Endothelial cell of umbilical vein (primary cell): ENCODE measurements at regions not wholly inside any gene's neighbourhood (a gene's known extent, or its start where the extent isn't known, plus 50 kb on each side); places are given as distances from the start of the nearest gene placed in this dataset.

Experiments
- BruUV-seq: library from RNA; stranded (reverse); fragments of 400-500 nt; replicated peaks from 2 replicates; lab custom pipeline; 2021; lab: Mats Ljungman, UMichigan
- CTCF ChIA-PET: fragments of 300-600, 350-600 bp; sonication (Branson Sonifier 250); formaldehyde crosslinking; loops from one replicate; lab custom pipeline; 2021; ENCODE audit warnings: antibody characterized with exemption, inconsistent platforms; lab: Charles Lee
- POLR2A ChIA-PET: fragments of 300-600, 350-600 bp; sonication (Branson Sonifier 250); formaldehyde crosslinking; loops from one replicate; lab custom pipeline; 2021; ENCODE audit warnings: antibody characterized with exemption, inconsistent platforms; lab: Charles Lee
- DNase-seq: peaks from one replicate; pipeline ENCODE4 v3.0.0-alpha.2; 2011; ENCODE audit warnings: low read depth, low spot score
- FAIRE-seq: peaks from 2 replicates; lab custom pipeline; 2011; peaks lifted over from hg19 to GRCh38; lab: Jason Lieb, UNC
- H2AFZ ChIP-seq: 2 replicates; pipeline ENCODE4 v1.6.0; 2012; ENCODE audit warnings: low read depth, low read length, control low read depth, inconsistent platforms
- H3K27ac ChIP-seq: 2 replicates; pipeline ENCODE4 v1.5.1; 2011; ENCODE audit warnings: low read depth, mild to moderate bottlenecking, control low read depth, low read length, moderate library complexity; ENCODE audit not compliant: insufficient read depth
- H3K27me3 ChIP-seq, 2 experiments: 2 replicates each; pipeline versions ENCODE4 v1.6.0 to v1.6.1; 2011; ENCODE audit warnings: low read length in 2 of 2, mixed read lengths in 1 of 2; ENCODE audit not compliant: control insufficient read depth in 2 of 2, insufficient read depth in 2 of 2
- H3K36me3 ChIP-seq, 2 experiments: 2 replicates in 1 of 2; 3 replicates in 1 of 2; pipeline ENCODE4 v1.5.1; 2011; ENCODE audit warnings: low read length in 2 of 2, mild to moderate bottlenecking in 1 of 2, moderate library complexity in 1 of 2; ENCODE audit not compliant: control insufficient read depth in 2 of 2, insufficient read depth in 2 of 2; ENCODE audit errors: extremely low read depth in 1 of 2
- H3K4me1 ChIP-seq: 3 replicates; pipeline ENCODE4 v1.5.1; 2011; ENCODE audit warnings: mild to moderate bottlenecking, low read length; ENCODE audit not compliant: control insufficient read depth, insufficient read depth; ENCODE audit errors: extremely low read depth
- H3K4me2 ChIP-seq: 2 replicates; pipeline ENCODE4 v1.6.1; 2011; ENCODE audit warnings: low read length, control low read depth, mixed read lengths; ENCODE audit not compliant: insufficient read depth
- H3K4me3 ChIP-seq, 3 experiments: fragments of 200-600 bp in 1 of 3; sonication (generic), shearing (Covaris generic) in 1 of 3; replicated peaks in 1 of 3; 2 replicates each; pipeline ENCODE4 v1.5.1; 2011 to 2016; ENCODE audit warnings: control low read depth in 3 of 3, low read length in 3 of 3, mild to moderate bottlenecking in 2 of 3, inconsistent platforms in 1 of 3, low read depth in 1 of 3, moderate library complexity in 1 of 3; ENCODE audit not compliant: insufficient read depth in 1 of 3
- H3K79me2 ChIP-seq: 2 replicates; pipeline ENCODE4 v1.6.0; 2012; ENCODE audit warnings: low read length, inconsistent platforms; ENCODE audit not compliant: control insufficient read depth, insufficient read depth
- H3K9ac ChIP-seq: replicated peaks from 2 replicates; pipeline ENCODE3; 2011; ENCODE audit warnings: low read length, control low read depth; ENCODE audit not compliant: insufficient read depth; ENCODE audit errors: extremely low read depth
- H3K9me1 ChIP-seq: replicated peaks from 3 replicates; pipeline ENCODE4 v1.6.0; 2011; ENCODE audit warnings: mild to moderate bottlenecking, low read length; ENCODE audit not compliant: control insufficient read depth, insufficient read depth; ENCODE audit errors: extremely low read depth
- H3K9me3 ChIP-seq: replicated peaks from 2 replicates; pipeline ENCODE4 v1.5.1; 2012; ENCODE audit warnings: low read length, inconsistent platforms; ENCODE audit not compliant: control insufficient read depth, insufficient read depth
- H4K20me1 ChIP-seq: replicated peaks from 2 replicates; pipeline ENCODE3; 2011; ENCODE audit warnings: mild to moderate bottlenecking, low read length; ENCODE audit not compliant: control insufficient read depth, insufficient read depth; ENCODE audit errors: extremely low read depth
- EZH2 ChIP-seq: IDR thresholded peaks from 2 replicates; pipeline ENCODE4 v1.6.1; 2012; ENCODE audit warnings: borderline replicate concordance, low read depth, mild to moderate bottlenecking, moderate library complexity, low read length, inconsistent platforms; ENCODE audit not compliant: severe bottlenecking
- FOS ChIP-seq: IDR thresholded peaks from 2 replicates; pipeline ENCODE4 v1.6.1; 2011; ENCODE audit warnings: mild to moderate bottlenecking, low read length, moderate library complexity, borderline replicate concordance; ENCODE audit not compliant: insufficient read depth
- GATA2 ChIP-seq: IDR thresholded peaks from 2 replicates; pipeline ENCODE4 v1.7.0; 2011; ENCODE audit warnings: low read depth, mild to moderate bottlenecking, moderate library complexity, mixed read lengths, low read length; ENCODE audit not compliant: insufficient read length, insufficient read depth
- MYC ChIP-seq: IDR thresholded peaks from one replicate; pipeline ENCODE4 v1.6.1; 2011; ENCODE audit warnings: mild to moderate bottlenecking, low read depth, low read length
- POLR2A ChIP-seq: IDR thresholded peaks from 2 replicates; pipeline ENCODE4 v1.6.1; 2012; ENCODE audit warnings: low read depth, mild to moderate bottlenecking, control low read depth, low read length
- POLR2AphosphoS5 ChIP-seq: IDR thresholded peaks from 2 replicates; pipeline ENCODE4 v1.6.1; 2012; ENCODE audit warnings: low read depth, mild to moderate bottlenecking, control low read depth, low read length, moderate library complexity; ENCODE audit not compliant: insufficient read depth
- dilution Hi-C: fragments of 300-500 bp; cut with MboI; formaldehyde crosslinking; loops from one replicate; pipeline ENCODE4 v1.15.0; 2019; ENCODE audit warnings: low sequenced_read_pairs; ENCODE audit not compliant: extremely low pct_ligation_motif_present
- intact Hi-C: fragments of 100-400 bp; cut with micrococcal nuclease; formaldehyde crosslinking; loops from one replicate; pipeline ENCODE4 v1.10.0; 2022
- TF ChIP-seq, protein P1 (sequence below), 2 donors: IDR thresholded peaks; 1 replicate in 1 of 2; 2 replicates in 1 of 2; pipeline ENCODE4 v1.5.1; 2011; ENCODE audit warnings: low read length in 2 of 2, mild to moderate bottlenecking in 2 of 2, moderate library complexity in 2 of 2, control low read depth in 1 of 2, inconsistent platforms in 1 of 2, low read depth in 1 of 2; ENCODE audit not compliant: insufficient read depth in 1 of 2; ENCODE audit errors: extremely low read depth in 1 of 2
- TF ChIP-seq, protein P2 (sequence below): IDR thresholded peaks from 2 replicates; pipeline ENCODE4 v1.6.1; 2011; ENCODE audit not compliant: insufficient read depth, insufficient read length

DNA sequence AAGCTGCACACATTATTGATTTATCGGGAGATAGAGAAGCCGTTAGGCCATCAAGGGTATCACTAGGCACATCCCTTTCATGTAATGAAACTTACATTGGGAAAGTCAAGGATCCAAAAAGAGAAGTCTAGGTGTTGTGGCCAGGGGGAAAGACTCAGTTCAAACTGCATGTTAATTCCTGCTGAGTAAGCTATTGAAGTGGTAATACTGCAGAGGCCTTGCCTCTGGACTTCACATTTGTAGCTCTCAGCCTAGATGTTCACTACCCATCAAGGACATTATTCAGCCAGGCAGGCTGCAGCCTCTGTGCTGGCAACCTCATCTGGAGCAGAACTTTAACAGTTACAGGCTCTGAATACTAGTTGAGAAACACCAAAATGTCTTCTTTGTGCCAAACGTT lies 2094.5 kb upstream of the AGA start:
- no peaks in the 10 kb centered on the region for H3K79me2 ChIP-seq
- intact Hi-C loops (no loop called here), dilution Hi-C loops (no loop called here)
- no peaks in the 10 kb centered on the region for H3K27me3 ChIP-seq
- ChIA-PET POLR2A (no interaction called here), CTCF (no interaction called here)
- no peak overlapping the region for H3K4me3 ChIP-seq
- no peak overlapping the region for H3K27ac ChIP-seq
- no peak overlapping the region for H2AFZ ChIP-seq
- no peaks in the 10 kb centered on the region for H3K9me3 ChIP-seq
- H3K4me2 ChIP-seq = no peak overlapping the region
- no peaks in the 10 kb centered on the region for H3K36me3 ChIP-seq
- TF ChIP-seq MYC (no peak), FOS (no peak), POLR2A (no peak)
- no peaks in the 10 kb centered on the region for H4K20me1 ChIP-seq
- no peak overlapping the region for H3K9ac ChIP-seq
- no peaks in the 10 kb centered on the region for H3K4me1 ChIP-seq
- FAIRE-seq (no peak), DNase-seq (no peak)
- H3K9me1 ChIP-seq = no peaks in the 10 kb centered on the region
- BruUV-seq = no TSS peak

DNA sequence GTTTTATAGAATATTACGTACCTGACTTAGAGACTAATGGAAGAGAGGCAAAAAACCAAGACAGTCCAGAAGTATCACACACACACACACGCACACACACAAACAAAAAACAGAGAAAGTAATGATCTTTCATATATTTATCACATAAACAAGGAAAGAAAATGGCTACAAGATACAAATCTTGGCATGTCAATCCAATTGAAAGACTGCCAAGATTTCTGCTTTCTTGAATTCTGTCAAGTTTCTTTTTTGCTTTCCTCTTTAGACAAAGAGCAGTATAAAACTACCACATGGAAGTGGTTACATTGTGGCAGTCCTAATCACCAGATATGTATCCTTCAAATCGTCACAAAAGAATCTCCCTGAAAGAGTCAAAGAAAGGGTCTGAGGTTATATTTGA lies 2097.4 kb upstream of the AGA start:
- dilution Hi-C loops = no loop called here
- Histone ChIP-seq H3K4me1 (no peaks in the 10 kb centered on the region), H3K27me3 (no peaks in the 10 kb centered on the region), H3K27ac (no peak overlapping the region), H4K20me1 (no peaks in the 10 kb centered on the region), H3K9ac (no peak overlapping the region), H3K79me2 (no peaks in the 10 kb centered on the region), H3K9me1 (no peaks in the 10 kb centered on the region), H3K4me3 (no peak overlapping the region), H3K36me3 (no peaks in the 10 kb centered on the region), H3K4me2 (no peak overlapping the region), H3K9me3 (peaks cover 4% of the 10 kb centered on the region), H2AFZ (no peak overlapping the region)
- DNase-seq (no peak), FAIRE-seq (no peak)
- no TSS peak for BruUV-seq
- POLR2A ChIA-PET = no interaction called here
- CTCF ChIA-PET = no interaction called here
- TF ChIP-seq POLR2AphosphoS5 = no peak
- no peak for TF ChIP-seq MYC
- TF ChIP-seq, protein P1, sequence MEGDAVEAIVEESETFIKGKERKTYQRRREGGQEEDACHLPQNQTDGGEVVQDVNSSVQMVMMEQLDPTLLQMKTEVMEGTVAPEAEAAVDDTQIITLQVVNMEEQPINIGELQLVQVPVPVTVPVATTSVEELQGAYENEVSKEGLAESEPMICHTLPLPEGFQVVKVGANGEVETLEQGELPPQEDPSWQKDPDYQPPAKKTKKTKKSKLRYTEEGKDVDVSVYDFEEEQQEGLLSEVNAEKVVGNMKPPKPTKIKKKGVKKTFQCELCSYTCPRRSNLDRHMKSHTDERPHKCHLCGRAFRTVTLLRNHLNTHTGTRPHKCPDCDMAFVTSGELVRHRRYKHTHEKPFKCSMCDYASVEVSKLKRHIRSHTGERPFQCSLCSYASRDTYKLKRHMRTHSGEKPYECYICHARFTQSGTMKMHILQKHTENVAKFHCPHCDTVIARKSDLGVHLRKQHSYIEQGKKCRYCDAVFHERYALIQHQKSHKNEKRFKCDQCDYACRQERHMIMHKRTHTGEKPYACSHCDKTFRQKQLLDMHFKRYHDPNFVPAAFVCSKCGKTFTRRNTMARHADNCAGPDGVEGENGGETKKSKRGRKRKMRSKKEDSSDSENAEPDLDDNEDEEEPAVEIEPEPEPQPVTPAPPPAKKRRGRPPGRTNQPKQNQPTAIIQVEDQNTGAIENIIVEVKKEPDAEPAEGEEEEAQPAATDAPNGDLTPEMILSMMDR (IDR thresholded peaks at IDR 0.05; ENCODE audit: extremely low read depth in 1 of 2, insufficient read depth in 1 of 2, low read depth in 1 of 2, low read length in 2 of 2) = no peak
- no peak for TF ChIP-seq FOS
- TF ChIP-seq, protein P2, sequence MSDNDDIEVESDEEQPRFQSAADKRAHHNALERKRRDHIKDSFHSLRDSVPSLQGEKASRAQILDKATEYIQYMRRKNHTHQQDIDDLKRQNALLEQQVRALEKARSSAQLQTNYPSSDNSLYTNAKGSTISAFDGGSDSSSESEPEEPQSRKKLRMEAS = no peak
- TF ChIP-seq GATA2 = no peak
- no peak for TF ChIP-seq POLR2A
- no peak for TF ChIP-seq EZH2
- intact Hi-C loops = no loop called here
